Astrocyte (in vitro differentiated cells and primary cell): ENCODE measurements at regions not wholly inside any gene's neighbourhood (a gene's known extent, or its start where the extent isn't known, plus 50 kb on each side); places are given as distances from the start of the nearest gene placed in this dataset.

ENCODE experiments used
- DNase-seq: peaks from one replicate; pipeline ENCODE4 v3.0.0-alpha.2; 2010; ENCODE audit warnings: low read depth
- FAIRE-seq: peaks from 2 replicates; lab custom pipeline; 2011; peaks lifted over from hg19 to GRCh38; lab: Jason Lieb, UNC
- H2AFZ ChIP-seq: 2 replicates; pipeline ENCODE4 v1.6.0; 2012; ENCODE audit warnings: low read depth, low read length, inconsistent platforms
- H3K27ac ChIP-seq: 2 replicates; pipeline ENCODE4 v1.5.1; 2011; ENCODE audit warnings: low read depth, low read length, inconsistent platforms
- H3K27me3 ChIP-seq: 2 replicates; pipeline ENCODE4 v1.6.0; 2011; ENCODE audit warnings: low read length, inconsistent platforms; ENCODE audit not compliant: insufficient read depth
- H3K36me3 ChIP-seq: 2 replicates; pipeline ENCODE4 v1.5.1; 2011; ENCODE audit warnings: low read length, inconsistent platforms; ENCODE audit not compliant: insufficient read depth
- H3K4me1 ChIP-seq: 2 replicates; pipeline ENCODE4 v1.5.1; 2011; ENCODE audit warnings: low read length, inconsistent platforms; ENCODE audit not compliant: insufficient read depth
- H3K4me2 ChIP-seq: 2 replicates; pipeline ENCODE4 v1.6.0; 2012; ENCODE audit warnings: low read length, inconsistent platforms
- H3K4me3 ChIP-seq: 2 replicates; pipeline ENCODE4 v1.5.1; 2011; ENCODE audit warnings: low read depth, mild to moderate bottlenecking, low read length, inconsistent platforms; ENCODE audit not compliant: insufficient read depth
- H3K79me2 ChIP-seq: 2 replicates; pipeline ENCODE4 v1.6.0; 2012; ENCODE audit warnings: mild to moderate bottlenecking, low read length, inconsistent platforms; ENCODE audit not compliant: insufficient read depth
- H3K9ac ChIP-seq: 2 replicates; pipeline ENCODE4 v1.6.0; 2012; ENCODE audit warnings: mild to moderate bottlenecking, low read length, inconsistent platforms
- H3K9me3 ChIP-seq: 2 replicates; pipeline ENCODE4 v1.5.1; 2012; ENCODE audit warnings: low read depth, mild to moderate bottlenecking, low read length, inconsistent platforms; ENCODE audit not compliant: insufficient read depth
- H4K20me1 ChIP-seq: 2 replicates; pipeline ENCODE4 v1.6.0; 2012; ENCODE audit warnings: low read length, inconsistent platforms; ENCODE audit not compliant: insufficient read depth
- H3K27ac Mint-ChIP-seq: one replicate; pipeline ENCODE4 v1.8.0; 2021; ENCODE audit warnings: mild to moderate bottlenecking, mixed read lengths; ENCODE audit not compliant: unreplicated experiment
- H3K27me3 Mint-ChIP-seq: one replicate; pipeline ENCODE4 v1.8.0; 2021; ENCODE audit warnings: low read depth, mixed read lengths; ENCODE audit not compliant: unreplicated experiment
- H3K36me3 Mint-ChIP-seq: one replicate; pipeline ENCODE4 v1.8.0; 2021; ENCODE audit warnings: low read depth, mixed read lengths; ENCODE audit not compliant: unreplicated experiment
- H3K4me1 Mint-ChIP-seq: one replicate; pipeline ENCODE4 v1.8.0; 2021; ENCODE audit warnings: low read depth, mixed read lengths; ENCODE audit not compliant: unreplicated experiment
- H3K4me3 Mint-ChIP-seq: one replicate; pipeline ENCODE4 v1.8.0; 2021; ENCODE audit warnings: mild to moderate bottlenecking, moderate library complexity, mixed read lengths; ENCODE audit not compliant: unreplicated experiment
- H3K9me3 Mint-ChIP-seq: one replicate; pipeline ENCODE4 v1.8.0; 2021; ENCODE audit warnings: mild to moderate bottlenecking, mixed read lengths; ENCODE audit not compliant: unreplicated experiment
- EZH2 ChIP-seq: IDR thresholded peaks from 2 replicates; pipeline ENCODE4 v1.6.1; 2012; ENCODE audit warnings: mild to moderate bottlenecking, low read length, inconsistent platforms; ENCODE audit not compliant: insufficient read depth
- TF ChIP-seq, protein P1 (sequence below): IDR thresholded peaks from 2 replicates; pipeline ENCODE4 v1.5.1; 2011; ENCODE audit warnings: low read depth, mild to moderate bottlenecking, inconsistent platforms, low read length, moderate library complexity; ENCODE audit not compliant: insufficient read depth

DNA sequence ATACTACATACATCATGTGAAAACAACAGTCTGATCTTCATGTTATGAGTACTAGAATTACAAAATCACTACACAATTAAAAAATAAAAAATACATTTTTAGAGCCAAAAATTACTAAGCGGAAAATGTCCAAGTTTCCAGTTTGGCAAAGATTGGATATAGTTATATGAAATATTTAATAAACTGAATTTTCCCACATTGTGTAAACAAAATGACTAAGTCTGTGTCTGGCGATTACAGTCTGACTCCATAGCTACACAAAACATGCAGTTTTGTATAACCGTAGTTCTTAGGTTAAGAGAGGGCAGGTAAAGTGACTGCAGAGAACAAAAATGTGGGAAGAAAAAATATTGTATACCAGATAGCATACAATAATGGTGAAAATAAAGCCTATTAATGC is 59.2 kb upstream of the TMEM47 start:
- no peak overlapping the region for H3K4me3 Mint-ChIP-seq
- TF ChIP-seq, protein P1, sequence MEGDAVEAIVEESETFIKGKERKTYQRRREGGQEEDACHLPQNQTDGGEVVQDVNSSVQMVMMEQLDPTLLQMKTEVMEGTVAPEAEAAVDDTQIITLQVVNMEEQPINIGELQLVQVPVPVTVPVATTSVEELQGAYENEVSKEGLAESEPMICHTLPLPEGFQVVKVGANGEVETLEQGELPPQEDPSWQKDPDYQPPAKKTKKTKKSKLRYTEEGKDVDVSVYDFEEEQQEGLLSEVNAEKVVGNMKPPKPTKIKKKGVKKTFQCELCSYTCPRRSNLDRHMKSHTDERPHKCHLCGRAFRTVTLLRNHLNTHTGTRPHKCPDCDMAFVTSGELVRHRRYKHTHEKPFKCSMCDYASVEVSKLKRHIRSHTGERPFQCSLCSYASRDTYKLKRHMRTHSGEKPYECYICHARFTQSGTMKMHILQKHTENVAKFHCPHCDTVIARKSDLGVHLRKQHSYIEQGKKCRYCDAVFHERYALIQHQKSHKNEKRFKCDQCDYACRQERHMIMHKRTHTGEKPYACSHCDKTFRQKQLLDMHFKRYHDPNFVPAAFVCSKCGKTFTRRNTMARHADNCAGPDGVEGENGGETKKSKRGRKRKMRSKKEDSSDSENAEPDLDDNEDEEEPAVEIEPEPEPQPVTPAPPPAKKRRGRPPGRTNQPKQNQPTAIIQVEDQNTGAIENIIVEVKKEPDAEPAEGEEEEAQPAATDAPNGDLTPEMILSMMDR: no peak
- TF ChIP-seq EZH2: no peak
- no peaks in the 10 kb centered on the region for H3K36me3 Mint-ChIP-seq
- Histone ChIP-seq H2AFZ (no peak overlapping the region), H3K9ac (no peak overlapping the region), H3K79me2 (no peaks in the 10 kb centered on the region), H3K4me2 (no peak overlapping the region), H3K27ac (no peak overlapping the region), H4K20me1 (no peaks in the 10 kb centered on the region), H3K36me3 (no peaks in the 10 kb centered on the region), H3K4me1 (no peaks in the 10 kb centered on the region), H3K9me3 (no peaks in the 10 kb centered on the region), H3K27me3 (no peaks in the 10 kb centered on the region), H3K4me3 (no peak overlapping the region)
- no peaks in the 10 kb centered on the region for H3K9me3 Mint-ChIP-seq
- FAIRE-seq (no peak), DNase-seq (no peak)
- no peaks in the 10 kb centered on the region for H3K4me1 Mint-ChIP-seq
- H3K27ac Mint-ChIP-seq: no peak overlapping the region
- H3K27me3 Mint-ChIP-seq: no peaks in the 10 kb centered on the region

- H3K27ac ChIP-seq: no peak overlapping the region
- H3K79me2 ChIP-seq: no peaks in the 10 kb centered on the region
- no peaks in the 10 kb centered on the region for H3K36me3 ChIP-seq
- no peak overlapping the region for H2AFZ ChIP-seq
- no peak overlapping the region for H3K9ac ChIP-seq
- H4K20me1 ChIP-seq: no peaks in the 10 kb centered on the region
- H3K4me1 Mint-ChIP-seq: peaks cover 2% of the 10 kb centered on the region
- FAIRE-seq: peak; percentile 90
- TF ChIP-seq, protein P1: no peak
- no peak for TF ChIP-seq EZH2
- H3K36me3 Mint-ChIP-seq: no peaks in the 10 kb centered on the region
- no peaks in the 10 kb centered on the region for H3K27me3 ChIP-seq
- H3K27ac Mint-ChIP-seq: no peak overlapping the region
- H3K9me3 ChIP-seq: no peaks in the 10 kb centered on the region
- peak; percentile 8 for DNase-seq
- no peaks in the 10 kb centered on the region for H3K9me3 Mint-ChIP-seq
- no peaks in the 10 kb centered on the region for H3K4me1 ChIP-seq
- no peak overlapping the region for H3K4me3 Mint-ChIP-seq
- no peak overlapping the region for H3K4me3 ChIP-seq
- H3K27me3 Mint-ChIP-seq: no peaks in the 10 kb centered on the region
- H3K4me2 ChIP-seq: no peak overlapping the region
These were observed 77.3 kb upstream of the TMEM47 start for GRCh38 chrX:34734383-34734782.

- no peaks in the 10 kb centered on the region for H3K9me3 Mint-ChIP-seq
- no peaks in the 10 kb centered on the region for H3K36me3 Mint-ChIP-seq
- H3K36me3 ChIP-seq: no peaks in the 10 kb centered on the region
- H4K20me1 ChIP-seq: no peaks in the 10 kb centered on the region
- H3K4me2 ChIP-seq: no peak overlapping the region
- H3K4me3 ChIP-seq: no peak overlapping the region
- H3K27ac ChIP-seq: no peak overlapping the region
- H3K79me2 ChIP-seq: no peaks in the 10 kb centered on the region
- H3K27me3 ChIP-seq: no peaks in the 10 kb centered on the region
- H3K4me3 Mint-ChIP-seq: no peak overlapping the region
- no peaks in the 10 kb centered on the region for H3K4me1 ChIP-seq
- TF ChIP-seq EZH2: no peak
- TF ChIP-seq, protein P1: no peak
- DNase-seq: no peak
- no peak overlapping the region for H3K27ac Mint-ChIP-seq
- no peaks in the 10 kb centered on the region for H3K4me1 Mint-ChIP-seq
- no peaks in the 10 kb centered on the region for H3K9me3 ChIP-seq
- no peak overlapping the region for H3K9ac ChIP-seq
- H2AFZ ChIP-seq: no peak overlapping the region
- no peak for FAIRE-seq
- H3K27me3 Mint-ChIP-seq: no peaks in the 10 kb centered on the region
These were observed 87.4 kb upstream of the TMEM47 start for GRCh38 chrX:34744521-34744920.
